Neutrophil (primary cell): ENCODE measurements at regions not wholly inside any gene's neighbourhood (a gene's known extent, or its start where the extent isn't known, plus 50 kb on each side); places are given as distances from the start of the nearest gene placed in this dataset.

Experiments
- H3K27ac ChIP-seq: fragments of 200-600 bp; sonication (generic); 2 replicates; pipeline ENCODE4 v1.5.1; 2016; ENCODE audit warnings: mild to moderate bottlenecking, moderate library complexity
- H3K27me3 ChIP-seq: fragments of 200-600 bp; sonication (generic); 2 replicates; pipeline ENCODE4 v1.6.0; 2016; ENCODE audit warnings: mild to moderate bottlenecking
- H3K36me3 ChIP-seq: fragments of 200-600 bp; sonication (generic); 2 replicates; pipeline ENCODE4 v1.5.1; 2017
- H3K4me1 ChIP-seq, 2 experiments: fragments of 200-600 bp in 1 of 2; sonication (generic) in 1 of 2; 1 replicate in 1 of 2; 2 replicates in 1 of 2; pipeline versions ENCODE4 v1.5.1 to v1.6.1; 2013 to 2016; ENCODE audit warnings: low read depth in 1 of 2, low read length in 1 of 2, mild to moderate bottlenecking in 1 of 2, moderate library complexity in 1 of 2; ENCODE audit not compliant: control insufficient read depth in 1 of 2, insufficient read depth in 1 of 2
- H3K4me3 ChIP-seq, 2 experiments: fragments of 200-600 bp in 1 of 2; sonication (generic) in 1 of 2; 1 replicate in 1 of 2; 2 replicates in 1 of 2; pipeline ENCODE4 v1.5.1; 2013 to 2016; ENCODE audit warnings: low read depth in 1 of 2, low read length in 1 of 2, mild to moderate bottlenecking in 1 of 2, moderate library complexity in 1 of 2
- H3K9me3 ChIP-seq: fragments of 200-600 bp; sonication (generic); 2 replicates; pipeline ENCODE4 v1.5.1; 2016
- CTCF ChIP-seq: fragments of 200-600 bp; sonication (generic); IDR thresholded peaks from 2 replicates; pipeline ENCODE4 v1.5.1; 2016; ENCODE audit warnings: antibody characterized with exemption

GRCh38 chrX:69067841-69068240 is 97.4 kb downstream of the PJA1 start:
- no peaks in the 10 kb centered on the region for H3K9me3 ChIP-seq
- no peaks in the 10 kb centered on the region for H3K36me3 ChIP-seq
- H3K27me3 ChIP-seq: no peaks in the 10 kb centered on the region
- H3K4me1 ChIP-seq: no peaks in the 10 kb centered on the region
- TF ChIP-seq CTCF: no peak
- no peak overlapping the region for H3K27ac ChIP-seq
- no peak overlapping the region for H3K4me3 ChIP-seq

GRCh38 chrX:69066966-69067525 is 98.2 kb downstream of the PJA1 start:
- no peaks in the 10 kb centered on the region for H3K27me3 ChIP-seq
- no peak overlapping the region for H3K27ac ChIP-seq
- no peaks in the 10 kb centered on the region for H3K36me3 ChIP-seq
- no peaks in the 10 kb centered on the region for H3K9me3 ChIP-seq
- H3K4me3 ChIP-seq: no peak overlapping the region
- no peak for TF ChIP-seq CTCF
- H3K4me1 ChIP-seq: no peaks in the 10 kb centered on the region

GRCh38 chrX:69066021-69066757 is 99.1 kb downstream of the PJA1 start:
- no peaks in the 10 kb centered on the region for H3K36me3 ChIP-seq
- no peak overlapping the region for H3K27ac ChIP-seq
- no peak for TF ChIP-seq CTCF
- no peaks in the 10 kb centered on the region for H3K27me3 ChIP-seq
- H3K9me3 ChIP-seq: no peaks in the 10 kb centered on the region
- H3K4me3 ChIP-seq: no peak overlapping the region
- H3K4me1 ChIP-seq: no peaks in the 10 kb centered on the region

GRCh38 chrX:69065451-69065850 is 99.8 kb downstream of the PJA1 start:
- no peak for TF ChIP-seq CTCF
- Histone ChIP-seq H3K4me3 (no peak overlapping the region), H3K36me3 (no peaks in the 10 kb centered on the region), H3K27me3 (no peaks in the 10 kb centered on the region), H3K9me3 (no peaks in the 10 kb centered on the region), H3K27ac (no peak overlapping the region), H3K4me1 (no peaks in the 10 kb centered on the region)

- Histone ChIP-seq H3K36me3 (no peaks in the 10 kb centered on the region), H3K9me3 (no peaks in the 10 kb centered on the region), H3K4me1 (no peaks in the 10 kb centered on the region), H3K27ac (no peak overlapping the region), H3K27me3 (no peaks in the 10 kb centered on the region), H3K4me3 (no peak overlapping the region)
- TF ChIP-seq CTCF: no peak
These were observed 101.8 kb downstream of the PJA1 start for GRCh38 chrX:69063486-69063885.
